HepG2 (cell line): ENCODE measurements at regions not wholly inside any gene's neighbourhood (a gene's known extent, or its start where the extent isn't known, plus 50 kb on each side); places are given as distances from the start of the nearest gene placed in this dataset.
A peak's percentile ranks its signal among the peaks of the same experiment; 100 is the strongest.

Experiments used
- BATF2 ChIP-seq: sonication (generic); formaldehyde crosslinking; IDR thresholded peaks from 2 replicates; pipeline ENCODE4 v1.8.0; 2022; ENCODE audit warnings: mild to moderate bottlenecking, missing genetic modification reagents, moderate library complexity
- BCLAF1 ChIP-seq: fragments of 450-650 bp; IDR thresholded peaks from 2 replicates; pipeline ENCODE4 v1.6.1; 2017; ENCODE audit warnings: mild to moderate bottlenecking
- EP300 ChIP-seq, 3 experiments: sonication (generic) in 1 of 3; formaldehyde crosslinking in 1 of 3; IDR thresholded peaks; 2 replicates each; pipeline versions ENCODE4 v1.5.1 to v1.6.1; 2011 to 2020; ENCODE audit warnings: low read depth in 2 of 3, low read length in 2 of 3, borderline replicate concordance in 1 of 3, improper control_type of control experiment in 1 of 3, mild to moderate bottlenecking in 1 of 3, missing genetic modification reagents in 1 of 3, moderate library complexity in 1 of 3
- FOXJ3 ChIP-seq: sonication (generic); formaldehyde crosslinking; IDR thresholded peaks from 2 replicates; pipeline ENCODE4 v1.4.0; 2020; ENCODE audit warnings: missing genetic modification reagents, mild to moderate bottlenecking, borderline replicate concordance
- KAT2B ChIP-seq: fragments of 150-350 bp; IDR thresholded peaks from 2 replicates; pipeline ENCODE4 v1.6.1; 2014; ENCODE audit warnings: low read depth, low read length, borderline replicate concordance
- KDM4B ChIP-seq: sonication (generic); formaldehyde crosslinking; IDR thresholded peaks from 2 replicates; pipeline ENCODE4 v1.4.0; 2020; ENCODE audit warnings: missing genetic modification reagents
- KLF13 ChIP-seq: sonication (generic); formaldehyde crosslinking; IDR thresholded peaks from 2 replicates; pipeline ENCODE4 v1.4.0; 2020; ENCODE audit warnings: mild to moderate bottlenecking, missing genetic modification reagents
- NFE2L1 ChIP-seq: sonication (generic); formaldehyde crosslinking; IDR thresholded peaks from 2 replicates; pipeline ENCODE4 v1.4.0; 2020; ENCODE audit warnings: missing genetic modification reagents, mild to moderate bottlenecking, borderline replicate concordance
- NR2F1 ChIP-seq, 2 experiments: fragments of 450-650 bp in 1 of 2; formaldehyde crosslinking in 1 of 2; IDR thresholded peaks; 2 replicates each; pipeline versions ENCODE4 v1.5.0 to v1.6.1; 2016 to 2020; ENCODE audit warnings: mild to moderate bottlenecking in 1 of 2, missing compliant biosample characterization in 1 of 2, missing genetic modification reagents in 1 of 2, moderate library complexity in 1 of 2
- PAF1 ChIP-seq: IDR thresholded peaks from 2 replicates; pipeline ENCODE4 v1.6.1; 2016; ENCODE audit warnings: missing genetic modification reagents, missing compliant biosample characterization
- POGZ ChIP-seq: sonication (generic); formaldehyde crosslinking; IDR thresholded peaks from 2 replicates; pipeline ENCODE4 v1.4.0; 2020; ENCODE audit warnings: mild to moderate bottlenecking, missing genetic modification reagents
- POLR2AphosphoS5 ChIP-seq: IDR thresholded peaks from 2 replicates; pipeline ENCODE4 v1.6.1; 2012; ENCODE audit warnings: low read depth, low read length
- RXRA ChIP-seq: sonication (generic); formaldehyde crosslinking; IDR thresholded peaks from 2 replicates; pipeline ENCODE4 v1.5.1; 2020; ENCODE audit warnings: missing genetic modification reagents
- STAG1 ChIP-seq: sonication (generic); formaldehyde crosslinking; IDR thresholded peaks from 2 replicates; pipeline ENCODE4 v1.4.0; 2020; ENCODE audit warnings: missing genetic modification reagents
- ZFP36L2 ChIP-seq: sonication (generic); formaldehyde crosslinking; IDR thresholded peaks from 2 replicates; pipeline ENCODE4 v1.4.0; 2020; ENCODE audit warnings: missing genetic modification reagents
- ZNF317 ChIP-seq: sonication (generic); formaldehyde crosslinking; IDR thresholded peaks from 2 replicates; pipeline ENCODE4 v1.5.0; 2020; ENCODE audit warnings: mild to moderate bottlenecking, missing genetic modification reagents
- ZNF367 ChIP-seq: sonication (generic); formaldehyde crosslinking; IDR thresholded peaks from 2 replicates; pipeline ENCODE4 v1.4.0; 2020; ENCODE audit warnings: missing genetic modification reagents, borderline replicate concordance
- ZNF446 ChIP-seq: sonication (generic); formaldehyde crosslinking; IDR thresholded peaks from 2 replicates; pipeline ENCODE4 v1.5.0; 2020; ENCODE audit warnings: mild to moderate bottlenecking, missing genetic modification reagents
- ZNF468 ChIP-seq: sonication (generic); formaldehyde crosslinking; IDR thresholded peaks from 2 replicates; pipeline ENCODE4 v1.8.0; 2022; ENCODE audit warnings: mild to moderate bottlenecking, moderate library complexity, missing genetic modification reagents
- ZNF512B ChIP-seq: sonication (generic); formaldehyde crosslinking; IDR thresholded peaks from 2 replicates; pipeline ENCODE4 v1.5.1; 2020; ENCODE audit warnings: missing genetic modification reagents, mild to moderate bottlenecking, borderline replicate concordance
- ZNF563 ChIP-seq: sonication (generic); formaldehyde crosslinking; IDR thresholded peaks from 2 replicates; pipeline ENCODE4 v1.8.0; 2022; ENCODE audit warnings: mild to moderate bottlenecking, moderate library complexity, missing genetic modification reagents
- ZNF629 ChIP-seq: sonication (generic); formaldehyde crosslinking; conservative IDR thresholded peaks from 2 replicates; pipeline ENCODE4 v1.5.0; 2020; ENCODE audit warnings: missing genetic modification reagents
- ZNF644 ChIP-seq: IDR thresholded peaks from 2 replicates; pipeline ENCODE4 v1.6.1; 2016; ENCODE audit warnings: low read depth
- ZNF772 ChIP-seq: sonication (generic); formaldehyde crosslinking; IDR thresholded peaks from 2 replicates; pipeline ENCODE4 v1.5.0; 2020; ENCODE audit warnings: mild to moderate bottlenecking, missing genetic modification reagents
- ZNF816 ChIP-seq: sonication (generic); formaldehyde crosslinking; IDR thresholded peaks from 2 replicates; pipeline ENCODE4 v1.8.0; 2022; ENCODE audit warnings: missing genetic modification reagents, mild to moderate bottlenecking, borderline replicate concordance

- no peak for TF ChIP-seq ZNF512B
- no peak for TF ChIP-seq NR2F1 (CRISPR knock-in tag; IDR thresholded peaks at IDR 0.05)
- TF ChIP-seq BATF2 (CRISPR knock-in tag): no peak
- TF ChIP-seq BCLAF1: no peak
- no peak for TF ChIP-seq ZNF367 (CRISPR knock-in tag)
- TF ChIP-seq STAG1: no peak
- peak; percentile 71; the same call in 1 of the 2 replicates for TF ChIP-seq ZNF772
- no peak for TF ChIP-seq POLR2AphosphoS5
- TF ChIP-seq EP300 (IDR thresholded peaks at IDR 0.05; ENCODE audit: low read depth in 2 of 2, low read length in 2 of 2): no peak
- no peak for TF ChIP-seq EP300 (CRISPR knock-in tag; IDR thresholded peaks at IDR 0.05; ENCODE audit: borderline replicate concordance)
- TF ChIP-seq KLF13 (CRISPR knock-in tag): no peak
- TF ChIP-seq ZNF816 (CRISPR knock-in tag): no peak
- no peak for TF ChIP-seq FOXJ3 (CRISPR knock-in tag)
- peak; percentile 32; the same call in 1 of the 2 replicates for TF ChIP-seq RXRA (CRISPR knock-in tag)
- TF ChIP-seq ZNF446 (CRISPR knock-in tag): no peak
- no peak for TF ChIP-seq NFE2L1 (CRISPR knock-in tag)
- no peak for TF ChIP-seq KAT2B
- no peak for TF ChIP-seq ZFP36L2 (CRISPR knock-in tag)
- no peak for TF ChIP-seq PAF1
- 0 out of 2 replicates have a peak, but pooled peaks have one; percentile 21 for TF ChIP-seq ZNF317 (CRISPR knock-in tag)
- 0 out of 2 replicates have a peak, but pooled peaks have one; percentile 19 for TF ChIP-seq ZNF629
- TF ChIP-seq ZNF468 (CRISPR knock-in tag): no peak
- no peak for TF ChIP-seq ZNF563 (CRISPR knock-in tag)
- peak; percentile 95 for TF ChIP-seq ZNF644
- TF ChIP-seq KDM4B (CRISPR knock-in tag): no peak
- peak; percentile 67; the same call in 1 of the 2 replicates for TF ChIP-seq POGZ (CRISPR knock-in tag)
Observed at GRCh38 chr5:6220346-6221088, 157.8 kb downstream of the MED10 start (continued).
